H1 (cell line): ENCODE measurements at regions not wholly inside any gene's neighbourhood (a gene's known extent, or its start where the extent isn't known, plus 50 kb on each side); places are given as distances from the start of the nearest gene placed in this dataset.

Experiments
- CEBPB ChIP-seq: IDR thresholded peaks from 2 replicates; pipeline ENCODE4 v1.6.1; 2012; ENCODE audit warnings: low read depth, low read length
- CHD7 ChIP-seq: fragments of 300-600 bp; sonication (generic); IDR thresholded peaks from 2 replicates; pipeline ENCODE4 v1.7.1; 2012; ENCODE audit warnings: low read length, moderate library complexity, mild to moderate bottlenecking, inconsistent platforms; ENCODE audit not compliant: insufficient replicate concordance

GRCh38 chr1:244329591-244330317 is 122.0 kb downstream of the ADSS2 start (continued):
- TF ChIP-seq CHD7 (no peak), CEBPB (no peak)
- TF ChIP-seq, all 59 proteins: peak for 0
